Thoracic aorta (tissue), 2 donors: ENCODE measurements at regions not wholly inside any gene's neighbourhood (a gene's known extent, or its start where the extent isn't known, plus 50 kb on each side); places are given as distances from the start of the nearest gene placed in this dataset.

ENCODE experiments used
- ATAC-seq: fragments of 150-250 bp; one replicate; pipeline ENCODE4 v1.8.0; 2017; ENCODE audit warnings: low read depth; ENCODE audit not compliant: insufficient number of reproducible peaks, low FRiP score
- DNase-seq: peaks from one replicate; pipeline ENCODE4 v3.0.0-alpha.2; 2020; ENCODE audit warnings: low spot score
- H3K27ac ChIP-seq, 2 donors: fragments of 200-600 bp; sonication (generic); 1 replicate in 1 of 2; 2 replicates in 1 of 2; pipeline ENCODE4 v1.5.1; 2016; ENCODE audit warnings: mild to moderate bottlenecking in 2 of 2, moderate library complexity in 2 of 2
- H3K27me3 ChIP-seq: fragments of 200-600 bp; sonication (generic); replicated peaks from 2 replicates; pipeline ENCODE4 v1.6.0; 2016; ENCODE audit warnings: mild to moderate bottlenecking; ENCODE audit not compliant: insufficient read depth
- H3K36me3 ChIP-seq: fragments of 200-600 bp; sonication (generic); one replicate; pipeline ENCODE4 v1.5.1; 2016
- H3K4me1 ChIP-seq, 2 donors: fragments of 200-600 bp; sonication (generic); 1 replicate in 1 of 2; 2 replicates in 1 of 2; pipeline versions ENCODE4 v1.5.1 to v1.6.0; 2016; ENCODE audit warnings: low read depth in 2 of 2, mild to moderate bottlenecking in 1 of 2; ENCODE audit not compliant: control insufficient read depth in 1 of 2
- H3K4me3 ChIP-seq: fragments of 200-600 bp; sonication (generic); 2 replicates; pipeline ENCODE4 v1.5.1; 2016; ENCODE audit warnings: mild to moderate bottlenecking
- H3K9me3 ChIP-seq: fragments of 200-600 bp; sonication (generic); 2 replicates; pipeline ENCODE4 v1.5.1; 2016
- CTCF ChIP-seq: fragments of 200-600 bp; sonication (generic); IDR thresholded peaks from one replicate; pipeline ENCODE4 v1.5.1; 2019; ENCODE audit warnings: antibody characterized with exemption

GRCh38 chr5:89712134-89712700, 697.3 kb downstream of the CETN3 start:
- Histone ChIP-seq H3K4me3 (no peak overlapping the region), H3K4me1 (peaks cover 6 to 19% of the 10 kb centered on the region in 2 donors), H3K36me3 (no peaks in the 10 kb centered on the region), H3K27me3 (no peaks in the 10 kb centered on the region), H3K27ac (no peak overlapping the region), H3K9me3 (no peaks in the 10 kb centered on the region)
- TF ChIP-seq CTCF: no peak
- ATAC-seq: no peak
- DNase-seq: no peak

GRCh38 chr5:89711526-89711925, 698.0 kb downstream of the CETN3 start:
- TF ChIP-seq CTCF: no peak
- DNase-seq (no peak), ATAC-seq (no peak)
- no peak overlapping the region for H3K27ac ChIP-seq
- H3K4me1 ChIP-seq: peaks cover 6 to 20% of the 10 kb centered on the region in 2 donors
- no peaks in the 10 kb centered on the region for H3K27me3 ChIP-seq
- H3K4me3 ChIP-seq: no peak overlapping the region
- H3K9me3 ChIP-seq: no peaks in the 10 kb centered on the region
- H3K36me3 ChIP-seq: no peaks in the 10 kb centered on the region

GRCh38 chr5:89710006-89710405, 699.5 kb downstream of the CETN3 start:
- DNase-seq (no peak), ATAC-seq (no peak)
- Histone ChIP-seq H3K4me1 (peaks cover 6 to 24% of the 10 kb centered on the region in 2 donors), H3K27me3 (no peaks in the 10 kb centered on the region), H3K4me3 (no peak overlapping the region), H3K9me3 (no peaks in the 10 kb centered on the region), H3K27ac (no peak overlapping the region), H3K36me3 (no peaks in the 10 kb centered on the region)
- TF ChIP-seq CTCF: no peak

- H3K9me3 ChIP-seq: no peaks in the 10 kb centered on the region
- ATAC-seq (no peak), DNase-seq (no peak)
- H3K36me3 ChIP-seq: no peaks in the 10 kb centered on the region
- H3K4me1 ChIP-seq: peaks cover 6 to 24% of the 10 kb centered on the region in 2 donors
- H3K27me3 ChIP-seq: no peaks in the 10 kb centered on the region
- TF ChIP-seq CTCF: no peak
- H3K27ac ChIP-seq: no peak overlapping the region
- no peak overlapping the region for H3K4me3 ChIP-seq
These were observed 701.7 kb downstream of the CETN3 start for GRCh38 chr5:89707891-89708290.

- H3K36me3 ChIP-seq: no peaks in the 10 kb centered on the region
- H3K27ac ChIP-seq: no peak overlapping the region
- no peak for DNase-seq
These were observed 702.8 kb downstream of the CETN3 start for GRCh38 chr5:89706731-89707130.

More at GRCh38 chr5:89706731-89707130, 702.8 kb downstream of the CETN3 start:
- TF ChIP-seq CTCF: no peak
- no peak for ATAC-seq
- H3K4me1 ChIP-seq: peaks cover 6 to 24% of the 10 kb centered on the region in 2 donors
- no peaks in the 10 kb centered on the region for H3K27me3 ChIP-seq
- no peak overlapping the region for H3K4me3 ChIP-seq
- H3K9me3 ChIP-seq: no peaks in the 10 kb centered on the region
